Fibroblast of peridontal ligament (primary cell): ENCODE measurements at regions not wholly inside any gene's neighbourhood (a gene's known extent, or its start where the extent isn't known, plus 50 kb on each side); places are given as distances from the start of the nearest gene placed in this dataset.
"Not testable (repeated sequence)": the region's sequence is repeated elsewhere in the genome, so short reads cannot be mapped to it uniquely, and the experiment has no call there.

Experiments used
- DNase-seq: peaks from one replicate; pipeline ENCODE4 v3.0.0-alpha.2; 2010; ENCODE audit errors: extremely low read depth

DNA sequence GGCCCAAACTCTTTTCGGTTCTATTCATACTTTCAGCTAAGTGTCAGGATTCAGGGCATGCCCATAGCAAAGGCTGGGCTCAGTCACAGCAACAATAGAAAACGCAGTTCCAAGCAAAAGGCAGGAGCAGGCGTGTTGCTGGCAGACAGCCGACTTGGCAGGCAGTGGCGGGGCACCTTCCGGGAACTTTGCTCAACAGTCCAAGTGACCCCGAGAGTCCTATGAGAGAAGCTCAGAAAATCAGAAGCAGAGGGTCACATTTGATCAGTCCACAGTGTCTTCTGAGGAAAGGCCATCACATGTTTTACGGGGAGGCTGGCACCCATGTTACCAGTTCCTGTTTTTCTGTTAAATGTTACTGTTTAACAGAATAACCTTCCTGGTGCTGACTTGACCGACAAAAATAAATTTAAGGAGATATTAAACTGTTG lies 115.0 kb downstream of the DACT1 start:
- DNase-seq: no peak

DNA sequence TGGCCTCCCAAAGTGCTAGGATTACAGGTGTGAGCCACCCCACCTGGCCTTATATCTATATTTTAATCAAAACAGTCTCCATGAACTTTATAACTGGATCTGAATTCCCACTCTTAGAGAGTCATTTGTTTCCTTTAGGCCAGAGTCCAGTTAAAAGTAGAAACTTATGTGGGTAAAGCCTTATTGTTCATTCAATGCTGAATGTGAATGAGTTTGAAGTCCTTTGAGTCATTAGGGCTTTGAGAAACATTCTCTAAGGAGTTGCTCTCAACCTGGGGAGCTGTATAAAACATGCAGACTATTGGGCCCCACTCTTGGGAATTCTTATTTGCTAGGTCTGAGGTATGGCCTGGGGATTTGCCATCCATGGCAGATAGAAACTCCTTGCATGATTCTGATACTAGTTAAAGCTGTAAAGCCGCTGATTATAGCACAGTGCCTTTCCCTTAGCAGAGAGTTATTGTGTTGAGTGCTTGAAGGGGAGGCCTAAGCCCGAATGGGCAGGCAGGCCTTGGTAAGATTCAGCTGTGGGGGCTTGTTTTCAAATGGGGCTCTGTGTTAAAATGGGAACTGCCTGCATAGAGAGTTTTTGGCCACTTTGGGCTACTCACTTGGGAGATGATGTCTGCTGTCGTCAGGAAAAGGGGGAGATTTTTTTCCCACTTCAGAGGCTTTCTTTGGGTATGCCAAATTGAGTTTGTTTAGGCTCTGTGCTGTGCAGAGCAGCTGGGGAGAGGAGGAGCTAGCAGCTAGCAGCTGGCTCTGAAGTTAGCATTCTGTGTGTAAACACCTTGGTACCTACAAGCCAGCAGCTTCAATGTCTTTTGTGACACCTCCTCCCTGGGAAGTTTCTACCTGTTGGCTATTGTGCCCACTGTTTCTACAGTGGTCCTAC lies 117.5 kb downstream of the DACT1 start:
- no peak for DNase-seq

DNA sequence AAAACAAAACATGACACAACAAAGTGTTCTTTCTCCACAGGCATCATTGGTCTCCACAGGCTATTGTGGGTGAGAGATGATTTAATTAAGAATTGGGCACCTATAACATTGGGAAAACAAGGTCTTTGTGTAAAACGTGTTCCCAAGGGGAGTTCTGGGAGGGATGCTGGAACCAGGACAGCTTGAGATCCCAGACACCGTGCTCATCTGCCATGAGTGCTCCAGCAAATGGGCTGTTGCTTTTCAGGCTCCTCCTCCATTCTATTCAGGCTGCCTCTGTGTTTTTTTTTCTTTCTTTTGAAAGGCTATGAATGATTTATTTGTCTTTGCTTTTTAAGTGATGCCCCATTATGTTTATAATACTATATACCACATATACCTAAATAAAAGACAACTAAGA lies 122.4 kb downstream of the DACT1 start:
- DNase-seq: no peak

DNA sequence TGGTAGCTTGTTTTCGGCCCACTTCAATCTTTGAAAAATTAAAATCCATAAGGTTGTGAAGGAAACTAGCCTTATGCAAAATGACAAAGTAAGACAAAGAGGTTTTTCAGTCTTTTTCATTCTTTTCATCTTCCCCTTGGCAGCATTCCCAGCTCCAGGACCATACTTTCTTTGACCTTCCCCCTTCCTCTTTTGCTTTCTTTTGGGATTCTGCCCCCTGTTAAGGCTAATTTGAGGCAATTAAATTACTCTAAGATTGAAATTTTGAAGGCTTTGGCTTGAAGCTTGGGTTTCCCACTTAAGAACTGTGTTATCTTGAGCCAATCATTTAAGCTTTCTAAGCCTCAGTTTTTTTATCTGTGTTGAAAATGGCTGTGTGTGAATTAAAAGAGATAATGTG lies 124.9 kb downstream of the DACT1 start:
- DNase-seq: no peak

DNA sequence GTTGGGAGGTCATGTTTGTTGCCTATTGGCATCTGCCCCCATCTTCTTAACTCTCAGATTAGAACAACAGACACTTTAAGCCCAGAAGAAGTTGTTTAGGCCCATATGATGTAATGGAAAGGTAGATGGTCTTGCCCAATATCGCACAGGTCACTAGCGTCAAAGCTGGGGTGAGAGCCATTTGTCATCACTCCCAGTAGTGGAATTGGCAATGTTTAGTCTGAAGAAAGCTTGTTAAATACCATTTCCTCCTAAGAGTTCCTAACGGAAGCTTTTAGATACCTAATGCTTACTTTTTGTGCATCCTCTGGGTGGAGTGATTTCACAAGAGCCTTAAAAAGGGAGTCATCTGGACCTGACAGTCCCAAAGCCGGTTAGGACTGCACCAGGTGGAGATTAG lies 125.4 kb downstream of the DACT1 start:
- DNase-seq: no peak

DNA sequence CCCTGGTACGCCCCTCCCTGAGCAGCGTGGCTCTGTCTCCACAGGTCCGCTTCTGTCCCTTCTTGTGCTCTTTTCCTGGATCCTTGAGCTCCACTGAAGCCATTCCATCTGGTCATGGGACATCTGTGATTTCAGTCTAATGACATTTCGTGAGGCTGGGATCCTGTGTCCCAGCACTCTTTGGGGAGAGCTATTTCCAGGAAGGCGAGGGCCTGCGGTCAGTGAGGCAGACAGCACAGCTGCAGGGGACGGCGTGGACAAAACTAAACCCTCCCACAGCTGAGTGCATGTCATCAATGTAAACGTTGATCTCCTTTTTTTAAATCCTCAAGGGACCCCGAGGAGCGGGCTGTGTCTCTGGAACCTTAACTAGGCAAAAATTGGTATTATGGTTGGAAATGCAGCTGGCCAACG lies 127.7 kb downstream of the DACT1 start:
- DNase-seq: no peak

DNA sequence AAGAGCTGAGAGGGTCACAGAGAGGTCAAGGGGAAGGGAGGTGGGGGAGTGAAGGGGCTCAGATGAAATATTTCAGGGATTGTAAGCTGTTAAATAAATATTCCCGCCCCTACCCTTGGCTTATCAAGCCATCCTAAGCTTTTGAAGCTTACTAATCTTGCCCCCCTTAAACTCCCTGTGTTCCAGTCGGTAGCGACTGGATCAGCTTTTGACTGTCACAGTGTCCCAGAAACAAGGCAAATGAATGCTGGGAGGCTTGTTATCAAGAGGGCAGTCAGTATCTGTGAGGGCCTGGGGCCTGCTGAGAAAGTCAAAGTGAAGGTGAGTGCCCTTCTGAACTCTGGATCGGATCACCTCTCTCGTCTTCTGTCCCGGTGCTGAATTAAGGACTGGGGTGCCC lies 128.1 kb downstream of the DACT1 start:
- DNase-seq: no peak

DNA sequence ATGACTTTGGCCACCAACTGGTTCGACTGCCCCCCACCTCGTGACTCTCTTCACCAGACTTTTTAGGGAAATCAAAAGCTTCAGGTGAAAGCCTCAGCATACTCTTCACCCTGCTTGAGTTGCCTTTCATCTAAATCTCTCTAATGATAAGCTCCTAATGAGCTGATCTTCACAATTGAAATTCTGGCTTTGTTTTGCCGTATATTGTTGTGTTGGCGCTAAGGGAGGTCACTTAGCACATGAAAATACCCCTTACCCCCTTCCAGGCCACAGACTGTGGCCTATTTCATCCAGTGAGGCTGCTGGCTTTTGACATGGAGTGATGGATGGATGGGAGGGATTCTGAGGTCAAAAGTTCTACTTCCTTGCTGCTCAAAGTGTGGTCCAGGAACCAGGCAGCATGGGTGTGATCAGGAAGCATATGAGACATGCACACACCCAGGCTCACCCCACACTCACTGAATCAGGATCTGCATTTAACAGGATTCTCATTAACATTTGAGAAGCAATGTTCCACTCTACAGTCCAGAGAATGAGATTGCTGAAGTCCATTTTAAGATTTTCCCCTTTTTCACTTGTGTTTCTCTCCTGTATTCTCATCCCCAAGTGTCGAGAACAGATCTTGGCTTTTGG lies 131.4 kb downstream of the DACT1 start:
- no peak for DNase-seq

DNA sequence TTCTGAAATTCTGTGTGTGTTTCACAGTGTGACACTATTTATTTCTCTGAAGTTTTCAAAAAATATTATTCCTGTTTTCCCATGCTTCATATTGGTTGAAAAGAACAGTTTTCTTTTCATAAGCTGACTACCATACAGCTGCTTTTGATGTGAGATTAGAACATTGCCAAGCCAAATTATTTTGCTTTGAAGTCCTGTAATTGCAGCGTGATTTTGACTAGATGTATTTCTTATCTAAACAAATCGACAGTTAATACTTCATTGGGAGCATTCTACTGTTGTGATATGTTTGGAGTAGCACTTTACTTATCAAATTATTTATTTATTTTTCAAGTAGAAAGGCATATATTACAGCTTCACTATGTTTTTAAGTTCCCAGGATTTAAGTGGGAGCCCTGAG lies 132.0 kb downstream of the DACT1 start:
- no peak for DNase-seq

DNA sequence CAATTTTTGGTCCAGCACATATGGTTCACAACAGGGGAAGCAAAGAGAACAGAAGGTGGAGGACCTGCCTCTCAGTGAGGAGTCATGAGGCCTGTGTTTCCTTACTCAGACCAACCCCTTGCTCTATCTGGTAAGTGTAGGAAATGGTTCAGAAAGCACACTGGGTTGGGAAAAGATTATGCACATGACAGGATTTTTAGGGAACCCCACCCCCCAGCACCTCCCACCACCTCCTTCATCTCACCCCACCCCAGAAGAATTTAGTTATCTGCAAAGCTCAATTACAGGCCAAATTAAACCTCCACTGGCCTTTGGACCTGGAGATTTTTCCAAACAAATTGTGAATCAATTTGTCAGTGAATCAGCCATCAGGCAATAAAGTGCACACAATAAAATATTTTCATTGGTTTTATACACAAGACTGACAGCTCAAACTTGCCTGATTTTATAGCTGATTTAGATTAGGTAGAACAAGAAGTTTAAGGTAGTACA lies 132.8 kb downstream of the DACT1 start:
- no peak for DNase-seq

DNA sequence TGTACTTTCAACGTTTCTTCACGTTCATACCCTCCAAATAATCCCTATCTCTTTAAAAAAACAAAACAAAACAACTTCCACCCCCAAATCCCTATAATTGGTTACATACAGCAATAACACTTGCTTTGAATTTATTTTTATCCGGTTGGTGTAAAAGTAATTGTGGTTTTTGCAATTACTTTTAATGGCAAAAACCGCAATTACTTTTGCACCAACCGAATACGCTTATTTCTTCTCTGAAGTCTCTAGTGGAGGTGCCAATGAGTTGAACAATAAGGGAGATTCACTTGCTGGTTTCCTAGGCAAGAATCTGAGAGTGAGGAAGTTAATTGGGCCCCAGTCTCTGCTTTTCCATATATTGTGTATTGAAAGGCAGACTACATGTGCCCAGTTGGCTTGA lies 133.3 kb downstream of the DACT1 start:
- no peak for DNase-seq

DNA sequence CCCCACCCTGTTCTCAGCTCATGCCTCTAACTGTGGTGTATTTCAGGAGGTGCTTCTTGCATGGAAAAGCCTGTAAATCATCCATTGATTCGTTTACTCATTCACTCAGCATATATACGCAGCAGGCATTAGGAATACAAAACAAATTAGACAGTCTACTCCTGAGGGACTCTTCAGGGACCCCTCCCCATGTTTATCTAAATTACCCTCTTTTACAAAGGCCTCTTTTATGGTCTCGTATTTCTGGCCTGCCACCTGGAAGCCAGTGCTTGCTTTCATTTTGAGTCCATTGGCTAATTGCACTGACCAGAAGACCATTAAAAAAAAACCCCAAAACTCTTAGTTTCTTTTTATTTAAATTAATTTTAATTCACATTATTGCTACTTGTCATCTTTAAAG lies 134.4 kb downstream of the DACT1 start:
- no peak for DNase-seq

DNA sequence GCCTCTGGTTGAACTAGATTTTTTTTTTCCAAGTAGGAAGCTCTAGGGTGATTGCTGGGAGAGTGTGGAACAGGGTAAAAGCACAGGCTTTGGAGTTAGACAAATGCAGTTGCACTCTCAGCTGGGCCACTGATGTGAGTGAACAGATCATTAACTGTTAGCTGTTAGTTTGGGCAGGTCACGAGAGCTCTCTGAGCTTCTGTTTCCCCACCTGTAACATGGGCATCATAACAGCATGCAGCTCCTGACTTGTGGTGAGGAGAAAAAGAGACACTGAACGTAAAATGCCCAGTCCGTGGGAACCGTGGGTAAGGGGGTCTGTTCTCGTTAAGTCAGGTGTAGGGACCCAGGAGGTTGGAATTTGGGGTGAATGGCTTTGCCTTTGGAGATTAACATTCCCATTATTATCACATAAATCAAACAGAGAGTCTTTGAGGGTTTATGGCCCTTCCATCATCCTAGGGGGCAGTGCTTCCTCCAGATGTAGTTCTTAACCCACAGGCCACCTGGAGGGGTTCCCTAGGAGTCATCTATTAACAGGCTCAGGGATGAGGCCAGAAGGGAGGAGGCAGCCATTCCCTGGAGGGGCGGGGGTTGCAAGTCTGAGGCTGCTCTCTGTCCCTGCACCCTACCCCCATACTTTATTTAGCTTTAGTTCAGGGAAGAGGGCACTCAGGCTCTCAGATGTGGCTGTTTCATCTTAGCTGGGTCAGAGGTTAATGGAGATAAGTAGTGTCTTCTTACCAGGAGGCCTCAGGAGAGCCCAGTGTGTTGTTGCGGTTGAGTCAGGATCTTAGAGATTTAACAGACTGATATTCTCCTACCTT lies 135.2 kb downstream of the DACT1 start:
- DNase-seq: no peak

DNA sequence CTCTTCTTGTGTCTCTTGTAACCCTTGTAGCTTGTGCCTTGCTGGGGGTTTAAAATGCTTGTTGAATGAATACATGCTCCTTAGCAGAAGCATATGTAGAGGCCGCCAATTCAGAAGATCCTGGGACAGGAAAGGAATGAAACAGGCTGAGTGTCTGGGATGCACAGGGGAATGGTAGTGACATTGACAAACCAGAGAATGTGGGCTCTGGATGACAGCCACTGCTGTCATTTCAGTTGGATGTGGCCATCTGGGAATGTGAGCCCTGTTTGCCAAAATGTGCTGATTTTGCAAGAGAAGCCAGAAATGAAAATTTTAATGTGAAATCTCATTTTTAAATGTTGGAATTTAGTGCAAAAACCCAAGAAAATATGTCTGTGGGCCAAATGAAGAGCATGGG lies 136.8 kb downstream of the DACT1 start:
- no peak for DNase-seq

DNA sequence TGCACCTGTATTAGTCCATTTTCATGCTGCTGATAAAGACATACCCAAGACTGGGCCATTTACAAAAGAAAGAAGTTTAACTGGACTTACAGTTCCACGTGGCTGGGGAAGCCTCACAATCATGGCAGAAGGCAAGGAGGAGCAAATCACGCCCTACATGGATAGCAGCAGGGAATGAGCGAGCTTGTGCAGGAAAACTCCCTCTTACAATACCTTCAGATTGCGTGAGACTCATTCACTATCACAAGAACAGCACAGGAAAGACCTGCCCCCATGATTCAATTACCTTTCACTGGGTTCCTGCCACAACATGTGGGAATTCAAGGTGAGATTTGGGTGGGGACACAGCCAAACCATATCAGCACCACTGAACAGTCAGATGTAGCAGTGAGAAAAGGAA lies 137.4 kb downstream of the DACT1 start:
- DNase-seq: not testable (repeated sequence)

DNA sequence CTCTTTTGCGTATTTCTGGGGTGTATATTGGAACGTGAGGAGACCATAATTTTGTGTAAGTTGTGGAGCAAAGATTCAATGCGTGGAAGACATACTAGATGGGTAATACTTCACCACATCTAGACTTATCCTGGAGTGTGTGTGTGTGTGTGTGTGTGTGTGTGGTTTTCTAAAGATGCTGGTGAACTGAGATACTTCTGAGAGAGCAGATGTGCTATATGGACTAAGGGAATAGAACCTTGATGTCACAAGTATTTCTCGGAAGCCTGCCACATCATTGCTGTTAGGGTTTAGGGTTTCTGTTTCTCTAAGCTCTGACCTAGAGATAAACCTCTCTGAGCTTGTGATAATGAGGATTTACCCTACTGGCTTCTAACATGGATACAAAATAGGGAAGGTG lies 138.8 kb downstream of the DACT1 start:
- DNase-seq: no peak

DNA sequence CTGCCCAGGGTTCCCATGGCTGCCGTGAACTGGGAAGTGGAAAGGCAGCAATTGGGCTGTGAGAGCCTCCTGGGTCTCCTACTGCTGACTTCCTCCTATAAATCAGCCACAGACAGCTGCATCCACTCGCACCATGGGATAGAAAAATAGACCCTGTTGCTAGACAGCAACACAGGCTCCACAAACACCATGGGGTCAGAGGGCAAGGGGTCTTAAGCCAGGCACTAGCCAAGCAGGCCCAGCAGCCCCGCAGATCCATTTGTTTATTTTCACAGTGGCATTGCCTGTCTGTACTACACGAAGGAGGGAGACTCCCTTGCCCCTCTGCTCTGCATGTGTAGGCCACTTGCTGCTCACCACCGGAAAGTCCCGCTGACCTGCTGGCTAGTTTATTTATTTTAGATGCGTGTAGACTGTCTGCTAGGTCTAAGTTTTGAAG lies 139.8 kb downstream of the DACT1 start:
- no peak for DNase-seq

DNA sequence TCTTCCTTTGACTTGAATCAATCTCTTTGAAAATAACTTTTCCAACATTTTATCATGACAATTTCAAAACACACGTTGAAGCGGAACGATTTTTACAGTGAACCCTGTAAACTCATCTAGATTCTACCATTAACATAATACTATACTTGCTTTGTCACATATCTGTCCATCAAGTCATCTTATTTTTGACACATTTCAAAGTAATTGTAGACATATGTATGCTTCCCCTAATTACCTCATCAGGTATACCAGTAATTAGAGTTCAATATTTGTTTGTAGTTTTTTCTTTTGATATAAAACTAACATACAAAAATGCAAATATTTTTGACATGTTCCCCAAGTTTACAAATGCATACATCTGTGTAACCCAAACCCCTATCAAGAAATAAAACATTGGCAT lies 140.4 kb downstream of the DACT1 start:
- no peak for DNase-seq

DNA sequence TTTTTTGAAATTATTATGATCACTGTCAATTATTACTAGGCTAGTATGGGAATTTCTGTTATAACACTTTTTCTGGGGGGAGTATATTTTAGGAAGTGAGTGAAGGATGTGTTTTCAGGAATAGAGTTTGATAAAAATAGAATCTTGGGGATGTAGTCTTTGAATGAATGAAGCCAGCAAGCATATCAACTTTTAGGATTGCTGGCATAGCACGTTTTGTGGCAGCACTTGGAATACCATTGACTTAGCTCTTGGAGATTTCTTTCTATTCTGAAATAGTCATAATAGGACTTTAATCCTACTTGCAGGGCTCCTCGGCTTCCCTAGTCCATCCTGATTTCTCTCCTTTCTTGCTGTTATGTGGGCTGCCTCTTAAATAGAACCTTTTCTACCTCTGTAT lies 141.6 kb downstream of the DACT1 start:
- no peak for DNase-seq

DNA sequence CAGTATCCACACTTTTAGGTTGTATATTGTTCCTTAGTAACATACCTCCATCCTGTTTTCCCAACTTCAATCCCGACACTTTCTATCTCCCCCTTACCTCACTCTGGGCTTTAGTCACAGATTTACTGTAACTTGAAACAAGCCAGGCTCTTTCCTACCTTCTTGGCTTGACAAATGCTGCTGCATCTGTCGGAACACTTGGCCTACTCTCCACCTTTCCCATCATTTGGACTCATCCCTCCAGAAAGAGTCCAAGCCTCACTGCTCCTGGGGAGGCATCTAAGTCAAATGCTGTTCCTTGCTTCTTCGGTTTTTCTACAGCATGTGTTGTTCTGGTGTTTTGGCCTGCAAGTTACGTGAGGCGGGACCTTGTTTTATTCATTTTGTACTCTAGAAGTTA lies 142.4 kb downstream of the DACT1 start:
- DNase-seq: no peak

DNA sequence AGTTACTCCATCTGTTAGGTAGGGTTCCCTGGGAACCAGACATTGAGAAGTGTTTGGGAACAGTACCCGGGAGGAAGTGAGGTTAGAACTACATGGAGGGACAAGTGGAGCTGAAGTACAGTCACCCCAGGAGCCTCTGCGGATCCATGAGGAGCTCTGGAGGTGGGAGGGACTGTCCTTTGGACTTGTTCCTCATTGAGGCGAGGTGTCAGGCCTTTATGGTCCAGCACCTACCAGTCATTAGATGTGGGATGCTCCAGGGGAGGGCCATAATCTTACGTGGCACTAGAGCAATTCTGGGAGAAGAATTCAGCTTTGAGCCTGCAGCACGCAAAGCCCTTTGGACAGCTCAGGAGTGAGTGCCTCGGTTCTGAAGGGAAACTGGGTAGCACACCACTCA lies 142.8 kb downstream of the DACT1 start:
- DNase-seq: no peak

DNA sequence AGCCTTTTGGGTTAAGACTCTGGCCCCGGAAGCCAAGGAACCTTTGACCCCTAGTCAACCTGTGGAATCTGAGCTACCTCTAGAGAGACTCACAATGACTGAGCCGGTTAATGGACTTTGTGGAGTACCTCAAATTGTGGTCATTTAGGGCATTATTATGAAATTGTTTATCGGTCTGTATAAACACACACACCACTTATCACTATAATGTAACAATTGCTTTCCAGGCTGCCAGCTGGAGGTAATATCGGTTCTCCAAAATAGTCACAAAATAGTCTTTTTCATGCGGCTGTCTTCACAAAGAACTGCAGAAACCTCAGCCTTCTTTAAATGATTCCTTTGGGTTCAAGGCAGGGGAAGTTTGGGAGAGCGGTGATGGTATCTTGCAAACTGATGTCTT lies 144.2 kb downstream of the DACT1 start:
- no peak for DNase-seq
